ENCODE measurements at regions not wholly inside any gene's neighbourhood (a gene's known extent, or its start where the extent isn't known, plus 50 kb on each side); places are given as distances from the start of the nearest gene placed in this dataset.

DNA sequence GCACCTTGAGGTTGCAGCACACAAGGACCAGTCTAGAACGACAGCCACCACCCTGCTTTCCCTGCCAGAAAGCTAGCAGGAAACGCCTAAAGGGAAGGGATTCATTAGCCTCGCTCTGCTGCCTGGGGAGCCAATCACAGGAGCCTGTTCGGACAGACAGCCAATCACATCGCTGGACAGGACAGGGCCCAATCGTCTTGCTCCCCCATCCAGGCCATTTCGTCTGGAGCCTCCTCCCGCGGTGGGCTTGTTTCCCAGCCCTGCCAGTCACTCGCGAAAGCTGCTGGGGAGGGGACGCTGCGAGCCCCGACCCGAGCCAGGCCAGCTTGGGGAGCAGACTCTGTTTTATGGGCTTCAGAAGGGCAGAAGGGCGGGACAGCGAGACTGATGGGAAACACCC, 79.8 kb upstream of the NCAM1 start:
- no peak overlapping the region for H3K4me3 ChIP-seq (replicated peaks; ENCODE audit: low read depth, low read length)
- peak; percentile 13 for DNase-seq (ENCODE audit: low read depth)
- TF ChIP-seq, protein P1, sequence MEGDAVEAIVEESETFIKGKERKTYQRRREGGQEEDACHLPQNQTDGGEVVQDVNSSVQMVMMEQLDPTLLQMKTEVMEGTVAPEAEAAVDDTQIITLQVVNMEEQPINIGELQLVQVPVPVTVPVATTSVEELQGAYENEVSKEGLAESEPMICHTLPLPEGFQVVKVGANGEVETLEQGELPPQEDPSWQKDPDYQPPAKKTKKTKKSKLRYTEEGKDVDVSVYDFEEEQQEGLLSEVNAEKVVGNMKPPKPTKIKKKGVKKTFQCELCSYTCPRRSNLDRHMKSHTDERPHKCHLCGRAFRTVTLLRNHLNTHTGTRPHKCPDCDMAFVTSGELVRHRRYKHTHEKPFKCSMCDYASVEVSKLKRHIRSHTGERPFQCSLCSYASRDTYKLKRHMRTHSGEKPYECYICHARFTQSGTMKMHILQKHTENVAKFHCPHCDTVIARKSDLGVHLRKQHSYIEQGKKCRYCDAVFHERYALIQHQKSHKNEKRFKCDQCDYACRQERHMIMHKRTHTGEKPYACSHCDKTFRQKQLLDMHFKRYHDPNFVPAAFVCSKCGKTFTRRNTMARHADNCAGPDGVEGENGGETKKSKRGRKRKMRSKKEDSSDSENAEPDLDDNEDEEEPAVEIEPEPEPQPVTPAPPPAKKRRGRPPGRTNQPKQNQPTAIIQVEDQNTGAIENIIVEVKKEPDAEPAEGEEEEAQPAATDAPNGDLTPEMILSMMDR (IDR thresholded peaks at IDR 0.05; ENCODE audit: low read length, missing control alignments), result no peak

DNA sequence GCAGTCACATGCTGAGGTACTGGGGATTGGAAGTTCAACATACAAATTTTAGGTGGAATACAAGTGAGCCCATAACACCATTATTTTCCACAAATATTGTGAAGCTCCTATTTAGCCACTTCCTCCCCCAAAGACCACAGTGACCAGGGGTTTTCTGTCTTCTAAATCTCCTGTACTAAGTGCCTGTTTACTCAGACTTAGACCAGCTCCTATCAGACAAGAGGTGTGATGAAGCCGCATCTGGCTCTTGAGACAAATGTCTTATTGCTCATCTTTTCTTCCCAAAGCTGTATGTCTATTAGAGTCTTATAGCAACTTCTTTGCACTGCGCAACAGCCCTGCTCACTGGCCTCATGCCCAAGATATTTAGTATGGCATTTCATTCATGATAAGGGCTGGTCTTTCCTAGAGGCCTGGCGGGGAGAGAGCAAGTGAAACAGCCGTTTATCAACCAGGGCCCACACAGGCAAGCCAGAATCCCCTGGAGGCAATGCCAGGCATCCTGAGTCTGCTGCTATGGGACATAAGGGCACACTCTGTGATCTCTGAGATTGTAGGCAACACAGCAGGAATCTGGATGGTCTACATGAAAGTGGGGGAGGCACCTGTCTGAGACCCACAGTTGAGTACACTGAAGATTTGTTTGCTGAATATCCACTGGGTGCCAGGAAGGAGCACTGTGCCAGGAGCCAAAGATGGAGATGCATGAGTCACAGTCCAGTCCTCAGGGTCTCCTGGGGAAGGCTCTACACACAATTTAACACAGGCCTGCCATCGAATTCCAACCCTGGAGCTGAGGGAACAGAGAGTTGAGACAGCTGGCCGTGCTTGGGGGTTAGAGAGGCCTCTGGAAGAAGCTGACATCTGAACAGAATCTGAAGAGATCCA, 78.5 kb upstream of the NCAM1 start:
- no peak overlapping the region for H3K4me3 ChIP-seq (replicated peaks; ENCODE audit: low read depth, low read length)
- TF ChIP-seq, protein P1 (IDR thresholded peaks at IDR 0.05; ENCODE audit: low read length, missing control alignments), result no peak
- DNase-seq (ENCODE audit: low read depth), result peak; percentile 15

DNA sequence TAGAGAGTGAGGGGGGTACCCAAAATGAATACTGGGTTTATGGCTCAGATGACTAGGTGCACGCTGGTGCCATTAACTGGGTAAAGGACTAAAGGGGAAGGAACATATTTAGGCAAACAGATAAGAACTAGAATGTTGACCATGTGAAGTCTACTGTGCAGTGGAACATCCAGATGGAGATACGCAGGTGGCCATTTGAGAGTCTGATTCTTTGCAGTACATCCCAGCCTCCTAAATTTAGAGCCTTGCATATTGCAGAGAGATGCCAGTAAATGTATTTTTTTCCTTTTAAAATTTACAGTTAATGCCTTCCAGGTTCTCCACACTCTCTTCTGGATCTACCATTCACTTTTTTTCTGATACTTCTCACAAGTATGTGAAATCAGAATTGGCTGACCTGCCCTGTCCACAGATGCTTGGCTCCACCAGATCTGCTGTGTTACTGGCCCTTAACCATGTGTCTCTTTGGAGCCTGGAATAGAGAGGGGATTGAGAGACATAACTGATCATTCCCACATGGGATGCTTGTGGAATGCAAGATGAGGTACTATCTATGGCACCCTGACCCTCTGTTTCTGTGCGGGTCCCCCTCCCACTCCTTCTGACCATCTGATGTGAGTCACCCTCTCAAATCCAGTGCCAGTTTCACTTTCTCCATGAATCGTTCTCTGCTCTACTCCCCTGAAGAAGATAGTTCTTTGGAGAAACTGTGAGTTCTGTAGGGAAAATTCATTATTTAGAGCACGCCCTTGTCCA, 77.0 kb upstream of the NCAM1 start:
- no peak overlapping the region for H3K4me3 ChIP-seq (replicated peaks; ENCODE audit: low read depth, low read length)
- no peak for DNase-seq (ENCODE audit: low read depth)
- TF ChIP-seq, protein P1 (IDR thresholded peaks at IDR 0.05; ENCODE audit: low read length, missing control alignments), result no peak

DNA sequence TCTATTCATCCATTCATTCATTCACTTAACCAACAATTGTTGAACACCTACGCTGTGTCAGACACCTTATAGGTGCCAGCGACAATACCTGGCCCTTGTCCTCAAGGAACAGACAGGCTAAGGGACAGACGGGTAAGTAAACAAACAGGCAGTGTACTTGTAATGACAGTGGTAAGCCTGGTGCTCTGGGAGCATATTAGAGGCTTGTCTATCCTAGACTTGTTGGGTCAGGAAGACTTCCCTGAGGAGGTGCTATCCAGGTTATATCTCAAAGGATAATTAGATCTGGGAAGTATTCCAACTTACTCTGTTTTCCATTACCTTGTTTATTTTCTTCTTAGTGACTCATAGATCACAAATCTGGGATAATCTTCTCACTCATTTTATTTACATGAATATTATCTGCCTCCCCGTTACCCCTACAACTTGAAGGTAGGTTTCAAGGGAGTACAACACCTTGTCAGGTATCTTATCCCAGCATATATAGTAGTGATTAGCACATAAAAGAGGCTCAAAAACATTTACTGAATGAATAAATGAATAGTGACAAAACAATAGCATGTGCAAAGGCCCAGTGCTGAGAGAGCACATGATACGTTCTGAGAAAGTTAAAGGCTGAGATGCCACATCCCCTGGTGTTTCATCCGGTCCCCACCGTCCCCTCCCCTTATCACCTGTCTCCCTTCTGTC, 75.3 kb upstream of the NCAM1 start:
- no peak for DNase-seq (ENCODE audit: low read depth)
- TF ChIP-seq, protein P1 (IDR thresholded peaks at IDR 0.05; ENCODE audit: low read length, missing control alignments), result no peak
- H3K4me3 ChIP-seq (replicated peaks; ENCODE audit: low read depth, low read length), result no peak overlapping the region

DNA sequence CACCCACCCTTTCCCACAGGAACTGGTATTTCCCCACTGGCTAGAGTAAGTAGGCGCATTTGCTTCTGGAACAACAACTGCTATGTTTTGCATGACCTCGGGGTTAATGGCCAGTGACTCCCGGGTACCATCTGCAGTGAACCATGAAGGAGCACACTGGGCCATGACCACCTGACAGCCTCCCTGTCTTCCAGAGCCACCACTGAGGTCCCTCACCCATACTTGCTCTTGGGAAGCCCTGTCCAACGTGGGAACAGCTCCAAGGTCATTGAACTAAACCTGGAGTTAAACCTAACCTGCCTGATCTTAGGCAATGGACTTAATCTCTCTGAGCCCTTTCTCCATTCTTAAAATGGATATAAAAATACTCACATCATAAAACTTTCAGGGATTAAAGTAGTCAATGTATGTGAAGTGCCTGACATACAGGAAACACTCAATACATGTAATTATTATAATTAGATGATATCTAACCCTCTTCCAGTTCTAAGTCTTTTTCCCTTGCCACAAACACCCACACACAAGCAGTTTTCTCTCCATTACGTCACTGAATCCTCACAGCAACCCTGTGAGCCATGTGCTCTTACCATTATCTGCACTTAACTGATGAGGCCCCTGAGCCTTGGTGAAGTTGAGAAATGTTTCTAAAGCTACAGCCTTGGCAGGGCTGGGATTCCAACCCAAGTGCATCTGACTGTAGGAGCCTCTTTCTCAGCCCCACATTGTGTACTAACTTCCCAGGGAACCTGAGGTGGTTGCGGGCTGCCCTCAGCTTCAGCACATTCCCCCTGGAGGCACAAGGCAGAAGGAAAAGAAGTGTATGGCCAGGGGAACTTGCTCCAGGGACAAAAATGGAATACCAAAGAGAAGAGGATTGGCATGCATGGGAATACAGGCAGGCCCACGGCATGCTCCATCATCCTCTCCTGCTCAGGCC, 74.5 kb upstream of the NCAM1 start:
- no peak overlapping the region for H3K4me3 ChIP-seq (replicated peaks; ENCODE audit: low read depth, low read length)
- DNase-seq (ENCODE audit: low read depth), result peak; percentile 5
- TF ChIP-seq, protein P1 (IDR thresholded peaks at IDR 0.05; ENCODE audit: low read length, missing control alignments), result no peak

DNA sequence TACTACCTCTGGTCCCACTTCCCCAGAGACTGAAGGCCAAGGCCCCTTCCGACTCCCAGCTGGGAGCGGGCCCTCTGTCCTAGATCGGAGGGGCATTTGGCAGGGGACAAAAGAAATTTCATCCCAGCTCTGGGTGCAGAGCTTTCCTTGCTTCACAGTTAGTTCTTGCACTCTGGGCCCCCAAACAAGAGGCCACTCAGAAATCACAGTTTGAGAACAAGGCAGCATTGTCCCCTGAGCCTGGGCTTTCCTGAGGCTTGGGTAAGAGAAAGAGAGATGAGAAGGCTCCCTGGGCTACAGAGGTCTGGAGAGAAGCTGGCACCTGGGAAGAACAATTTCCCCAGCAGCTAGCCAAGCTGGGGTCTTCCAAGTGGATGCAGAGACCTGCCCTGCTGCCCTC, 71.8 kb upstream of the NCAM1 start:
- no peak overlapping the region for H3K4me3 ChIP-seq (replicated peaks; ENCODE audit: low read depth, low read length)
- DNase-seq (ENCODE audit: low read depth), result no peak
- TF ChIP-seq, protein P1 (IDR thresholded peaks at IDR 0.05; ENCODE audit: low read length, missing control alignments), result no peak
